ENCODE measurements at regions not wholly inside any gene's neighbourhood (a gene's known extent, or its start where the extent isn't known, plus 50 kb on each side); places are given as distances from the start of the nearest gene placed in this dataset.

GRCh38 chr17:14688134-14688533 lies 387.3 kb downstream of the HS3ST3B1 start:
- no peak for DNase-seq (ENCODE audit: extremely low read depth, low read depth, low spot score)

DNA sequence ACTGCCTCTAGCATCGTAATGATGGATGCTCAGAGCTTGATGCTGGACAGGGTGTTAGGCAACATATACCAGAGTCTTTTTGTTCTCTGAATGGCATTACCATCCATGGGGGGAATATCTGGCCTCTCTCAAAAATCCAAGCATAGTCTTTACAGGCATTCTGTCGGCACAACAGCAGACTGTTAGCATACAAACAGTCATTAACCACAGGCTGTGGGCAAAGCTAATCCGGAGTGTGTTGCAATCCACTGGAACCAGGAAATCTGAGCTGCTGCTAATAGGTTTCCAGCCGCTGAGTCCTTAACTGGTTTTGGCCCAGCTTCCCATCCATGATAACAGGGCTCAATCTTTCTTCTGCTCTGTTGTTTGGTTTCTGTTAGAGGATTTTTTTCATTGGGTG lies 371.9 kb downstream of the HS3ST3B1 start:
- no peak for DNase-seq (ENCODE audit: extremely low read depth, low read depth, low spot score)

DNA sequence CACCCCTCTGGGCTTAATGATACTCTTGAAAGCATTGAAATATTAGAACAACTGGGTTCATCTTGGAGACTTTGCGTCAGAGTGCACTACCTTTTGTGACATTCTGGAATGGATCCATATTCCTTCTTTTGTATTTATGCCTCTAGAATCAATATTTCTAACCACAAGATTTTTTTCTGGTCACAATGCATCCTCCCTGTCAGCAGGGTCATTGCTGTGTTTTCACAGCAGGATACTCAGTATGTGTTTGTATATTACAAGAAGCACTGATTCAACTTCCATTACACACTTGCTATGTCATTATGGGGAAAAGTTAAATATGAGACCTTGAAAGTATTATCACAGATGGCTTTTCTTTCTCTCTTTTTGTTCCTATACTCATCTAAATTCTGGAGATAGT lies 370.0 kb downstream of the HS3ST3B1 start:
- DNase-seq (ENCODE audit: extremely low read depth, low read depth, low spot score) = no peak

GRCh38 chr17:14664511-14664910 lies 363.6 kb downstream of the HS3ST3B1 start:
- no peak for DNase-seq (ENCODE audit: extremely low read depth, low read depth, low spot score)

DNA sequence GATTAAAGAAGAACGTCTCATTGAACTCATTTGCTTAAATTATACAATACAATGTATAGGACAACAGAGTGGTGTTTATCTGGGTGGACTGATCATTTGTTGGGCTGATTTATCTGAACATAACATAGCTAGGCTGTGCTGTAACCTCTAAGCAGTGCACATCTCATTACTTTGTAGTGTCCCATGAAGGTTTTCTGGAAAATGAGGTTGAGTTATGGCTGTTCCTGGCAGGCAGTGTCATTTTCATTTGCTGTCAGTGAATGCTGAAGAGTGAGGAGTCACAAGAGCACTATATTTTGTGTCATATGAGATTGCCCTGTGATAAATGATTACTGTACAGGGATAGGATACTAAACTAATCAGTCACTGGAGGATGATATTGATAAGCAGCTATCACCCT lies 340.2 kb downstream of the HS3ST3B1 start:
- DNase-seq (ENCODE audit: extremely low read depth, low read depth, low spot score) = no peak

GRCh38 chr17:14637260-14637659 lies 336.4 kb downstream of the HS3ST3B1 start:
- no peak for DNase-seq (ENCODE audit: extremely low read depth, low read depth, low spot score)

DNA sequence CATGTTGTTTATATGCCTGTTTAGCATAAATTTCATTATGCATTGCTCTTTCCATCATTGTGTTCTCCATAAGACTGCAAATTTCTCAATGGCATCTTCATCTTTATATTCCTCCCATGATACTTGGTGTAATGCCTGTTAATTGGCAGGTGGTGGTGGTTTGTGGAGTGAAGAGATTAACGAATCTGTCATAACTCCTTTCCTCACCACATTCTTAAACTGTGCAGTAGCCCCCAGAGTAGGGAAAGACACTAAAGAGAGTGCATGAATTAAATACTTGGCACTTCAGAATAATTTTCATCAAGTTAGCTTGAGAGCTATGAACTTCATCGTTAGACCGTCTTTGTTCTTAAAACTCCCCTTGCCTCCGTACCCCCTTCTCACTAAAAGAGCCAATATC lies 329.7 kb downstream of the HS3ST3B1 start:
- no peak for DNase-seq (ENCODE audit: extremely low read depth, low read depth, low spot score)

DNA sequence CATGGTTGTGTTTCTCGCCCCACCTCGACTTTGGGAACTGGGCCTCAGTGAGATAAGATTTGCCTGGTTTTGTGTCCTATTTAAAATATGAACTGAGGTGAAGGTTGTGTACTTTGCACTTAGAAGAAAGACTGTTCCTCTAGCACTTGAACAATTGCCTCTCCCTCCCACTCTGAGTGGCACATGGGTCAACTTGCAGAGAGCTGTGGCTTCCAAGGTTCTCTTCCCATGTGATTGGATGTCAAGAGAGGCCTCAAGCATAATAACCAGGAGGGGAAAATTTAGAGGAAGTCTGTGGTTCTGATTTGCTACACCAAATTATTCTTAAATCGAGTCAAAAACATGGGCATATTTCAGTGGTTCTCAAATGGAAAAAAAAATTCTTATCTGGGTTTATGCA lies 329.2 kb downstream of the HS3ST3B1 start:
- no peak for DNase-seq (ENCODE audit: extremely low read depth, low read depth, low spot score)

- no peak for DNase-seq (ENCODE audit: extremely low read depth, low read depth, low spot score)
Measured at GRCh38 chr17:14622615-14623101, 321.8 kb downstream of the HS3ST3B1 start.

- no peak for DNase-seq (ENCODE audit: extremely low read depth, low read depth, low spot score)
Measured at GRCh38 chr17:14621826-14622614, 321.1 kb downstream of the HS3ST3B1 start.

- DNase-seq (ENCODE audit: extremely low read depth, low read depth, low spot score) = no peak
Measured at GRCh38 chr17:14619821-14620220, 318.9 kb downstream of the HS3ST3B1 start.

- DNase-seq (ENCODE audit: extremely low read depth, low read depth, low spot score) = no peak
Measured at GRCh38 chr17:14616528-14616927, 315.6 kb downstream of the HS3ST3B1 start.

GRCh38 chr17:14605267-14605599 lies 304.4 kb downstream of the HS3ST3B1 start:
- no peak for DNase-seq (ENCODE audit: extremely low read depth, low read depth, low spot score)

DNA sequence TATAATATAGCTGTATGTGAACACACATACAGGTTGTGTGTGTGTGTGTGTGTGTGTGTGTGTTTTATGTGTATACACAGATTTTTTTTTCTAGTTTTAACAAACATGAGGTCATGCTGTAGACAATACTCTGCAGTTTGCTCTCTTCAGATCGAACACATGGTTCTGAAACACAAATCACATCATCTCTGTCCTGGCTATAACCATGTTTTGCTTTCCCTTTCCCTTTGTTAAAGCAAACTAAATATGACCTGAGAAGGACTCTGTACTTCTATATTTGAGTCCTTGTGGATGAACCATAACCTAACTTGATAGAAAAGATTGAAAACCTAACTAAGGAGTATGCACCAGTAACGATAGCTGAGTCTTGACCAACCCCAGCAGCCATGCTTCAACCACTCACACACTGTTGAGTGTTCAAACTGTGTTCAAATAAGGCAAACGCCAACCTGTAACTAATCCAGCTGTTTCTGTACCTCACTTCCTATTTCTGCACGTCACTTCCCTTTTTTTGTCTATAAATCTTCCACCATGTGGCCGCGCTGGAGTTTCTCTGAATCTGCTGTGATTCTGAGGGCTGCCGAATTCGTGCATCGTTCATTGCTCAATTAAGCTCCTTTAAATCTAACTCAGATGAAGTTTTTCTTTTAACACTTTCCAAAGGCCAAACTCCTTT lies 303.8 kb downstream of the HS3ST3B1 start:
- no peak for DNase-seq (ENCODE audit: extremely low read depth, low read depth, low spot score)

- no peak for DNase-seq (ENCODE audit: extremely low read depth, low read depth, low spot score)
Measured at GRCh38 chr17:14596224-14596623, 295.3 kb downstream of the HS3ST3B1 start.

DNA sequence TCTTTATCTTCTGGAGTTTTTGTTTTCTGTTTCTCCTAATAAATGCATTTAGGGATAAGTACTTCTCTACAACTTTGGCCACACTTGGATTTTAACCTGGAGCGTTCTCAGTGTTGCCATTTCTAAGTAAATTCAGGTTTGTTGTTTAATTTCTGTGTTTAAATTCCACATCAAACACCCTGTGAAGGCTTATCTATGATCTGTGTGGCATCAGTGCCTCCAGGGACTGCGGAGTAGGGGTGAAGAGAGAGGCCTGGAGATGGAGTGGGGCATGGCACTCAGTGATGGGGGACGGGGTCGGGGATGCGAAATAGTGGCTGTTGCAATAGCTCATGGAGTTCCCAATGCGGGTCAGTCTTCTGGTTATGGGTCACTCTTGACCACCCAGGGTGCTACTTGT lies 294.8 kb downstream of the HS3ST3B1 start:
- DNase-seq (ENCODE audit: extremely low read depth, low read depth, low spot score) = no peak

GRCh38 chr17:14594690-14595089 lies 293.8 kb downstream of the HS3ST3B1 start:
- no peak for DNase-seq (ENCODE audit: extremely low read depth, low read depth, low spot score)

GRCh38 chr17:14593956-14594355 lies 293.1 kb downstream of the HS3ST3B1 start:
- DNase-seq (ENCODE audit: extremely low read depth, low read depth, low spot score) = no peak

DNA sequence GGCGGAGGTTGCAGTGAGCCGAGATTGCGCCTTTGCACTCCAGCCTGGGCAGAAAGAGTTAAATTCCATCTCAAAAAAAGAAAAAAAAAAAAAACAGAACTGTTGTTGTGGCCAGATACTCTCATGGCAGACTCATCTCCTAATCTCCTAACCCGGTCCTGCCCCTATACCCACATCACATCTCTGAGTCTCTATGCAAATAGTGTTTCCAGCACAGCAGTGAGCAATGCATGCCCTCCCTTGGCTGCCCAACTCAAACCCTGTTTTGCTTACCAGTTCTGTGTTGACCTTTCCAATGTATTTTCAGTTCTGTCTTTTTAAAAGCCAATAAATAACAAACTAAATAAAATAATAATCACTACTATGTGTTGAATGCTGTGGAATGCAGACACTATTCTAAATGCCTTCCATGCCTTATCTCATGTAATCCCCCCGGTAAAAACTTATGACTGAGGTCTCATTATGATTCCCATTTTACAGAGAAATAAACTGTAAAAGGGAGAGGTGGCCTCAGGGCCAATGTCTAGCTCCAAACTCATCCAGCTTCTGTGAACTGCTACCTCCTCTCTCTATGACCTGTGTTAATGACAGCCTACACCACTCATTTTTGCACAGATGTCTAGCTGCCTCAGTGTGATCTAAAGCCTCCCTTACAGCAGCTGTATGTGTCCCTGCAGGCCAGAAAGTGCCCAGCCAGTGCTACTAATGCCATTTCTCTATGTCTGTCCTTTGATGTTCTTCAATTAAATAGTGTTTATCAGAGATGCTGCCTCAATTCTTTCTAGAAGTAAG lies 289.8 kb downstream of the HS3ST3B1 start:
- no peak for DNase-seq (ENCODE audit: extremely low read depth, low read depth, low spot score)

DNA sequence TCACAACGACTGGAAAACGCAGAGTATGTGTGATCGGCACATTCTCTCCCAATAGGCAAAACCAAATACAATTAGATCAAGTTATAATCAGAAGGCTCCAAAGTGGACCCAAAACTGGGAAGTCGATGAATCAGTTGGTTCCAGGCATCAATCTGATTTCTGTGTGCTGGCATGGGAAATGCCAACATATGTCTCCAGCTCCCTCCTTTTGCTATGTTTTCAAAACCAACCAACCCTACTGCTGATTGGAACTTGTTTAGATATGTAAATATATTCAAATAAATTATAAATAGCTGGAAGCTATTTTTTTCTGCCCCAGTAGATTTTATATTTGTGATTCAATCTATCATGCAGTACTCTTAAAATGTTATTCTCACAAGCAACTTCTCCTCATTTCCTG lies 284.2 kb downstream of the HS3ST3B1 start:
- no peak for DNase-seq (ENCODE audit: extremely low read depth, low read depth, low spot score)

DNA sequence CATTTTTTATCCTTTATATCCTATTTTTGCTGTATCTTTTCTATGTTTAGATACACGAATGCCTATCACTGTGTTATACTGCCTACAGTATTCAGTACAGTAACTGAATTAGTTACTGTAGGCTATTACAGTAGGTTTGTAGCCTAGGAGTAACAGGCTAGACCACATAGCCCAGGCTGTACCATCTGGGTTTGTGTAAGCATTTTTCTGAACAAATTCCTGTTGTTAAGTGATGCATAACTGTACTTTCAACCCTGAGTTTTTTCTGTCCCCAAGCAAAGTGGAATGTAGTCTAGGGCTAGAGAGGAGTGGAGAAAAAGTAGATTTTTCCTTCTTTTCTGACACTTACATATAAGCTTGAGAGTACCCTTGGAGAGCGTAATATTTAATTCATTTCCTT lies 282.1 kb downstream of the HS3ST3B1 start:
- no peak for DNase-seq (ENCODE audit: extremely low read depth, low read depth, low spot score)
